ENCODE measurements at regions not wholly inside any gene's neighbourhood (a gene's known extent, or its start where the extent isn't known, plus 50 kb on each side); places are given as distances from the start of the nearest gene placed in this dataset.

- Histone ChIP-seq H2AFZ (ENCODE audit: low read length) (no peak overlapping the region), H3K9me3 (ENCODE audit: low read length) (no peaks in the 10 kb centered on the region), H3K9me2 (replicated peaks; ENCODE audit: low read length) (no peaks in the 10 kb centered on the region), H3K36me3 (ENCODE audit: low read depth, low read length) (no peaks in the 10 kb centered on the region), H3K27ac (ENCODE audit: low read length) (no peak overlapping the region), H4K20me1 (ENCODE audit: low read length) (no peaks in the 10 kb centered on the region), H3K4me2 (ENCODE audit: low read length) (no peak overlapping the region), H3K79me2 (ENCODE audit: low read length) (no peaks in the 10 kb centered on the region), H3K4me1 (ENCODE audit: insufficient read depth, low read length) (no peaks in the 10 kb centered on the region), H3K9ac (ENCODE audit: low read length) (no peak overlapping the region), H3K4me3 (ENCODE audit: low read length) (no peak overlapping the region), H3K27me3 (ENCODE audit: low read length) (no peaks in the 10 kb centered on the region; the same call in 1 of the 2 replicates), H3F3A (ENCODE audit: low read length, unreplicated experiment) (no peaks in the 10 kb centered on the region)
- no TSS peak for BruUV-seq (replicated peaks)
- intact Hi-C loops (cut with micrococcal nuclease), result no loop called here
- DNase-seq (peak; percentile 10), ATAC-seq (no peak)
- TF ChIP-seq CTCF (conservative IDR thresholded peaks at IDR 0.05; ENCODE audit: low read depth, low read length) (no peak), EZH2phosphoT487 (IDR thresholded peaks at IDR 0.05; ENCODE audit: borderline replicate concordance, low read length) (no peak), EZH2 (IDR thresholded peaks at IDR 0.05; ENCODE audit: low read length, unreplicated experiment) (no peak)
- CTCF ChIA-PET, result no interaction called here
- POLR2A ChIA-PET (ENCODE audit: unreplicated experiment), result no interaction called here
Measured at GRCh38 chr6:165717732-165718465, 54.9 kb upstream of the PDE10A start.

GRCh38 chr6:165716886-165717285, 53.8 kb upstream of the PDE10A start:
- Histone ChIP-seq H3K27ac (ENCODE audit: low read length) (no peak overlapping the region), H3K4me3 (ENCODE audit: low read length) (no peak overlapping the region), H3K9me2 (replicated peaks; ENCODE audit: low read length) (no peaks in the 10 kb centered on the region), H3K79me2 (ENCODE audit: low read length) (no peaks in the 10 kb centered on the region), H3K4me2 (ENCODE audit: low read length) (no peak overlapping the region), H3K9ac (ENCODE audit: low read length) (no peak overlapping the region), H2AFZ (ENCODE audit: low read length) (no peak overlapping the region), H4K20me1 (ENCODE audit: low read length) (no peaks in the 10 kb centered on the region), H3F3A (ENCODE audit: low read length, unreplicated experiment) (no peaks in the 10 kb centered on the region), H3K27me3 (ENCODE audit: low read length) (no peaks in the 10 kb centered on the region; the same call in 1 of the 2 replicates), H3K4me1 (ENCODE audit: insufficient read depth, low read length) (no peaks in the 10 kb centered on the region), H3K9me3 (ENCODE audit: low read length) (no peaks in the 10 kb centered on the region), H3K36me3 (ENCODE audit: low read depth, low read length) (no peaks in the 10 kb centered on the region)
- ChIA-PET CTCF (no interaction called here), POLR2A (ENCODE audit: unreplicated experiment) (no interaction called here)
- intact Hi-C loops (cut with micrococcal nuclease), result no loop called here
- no TSS peak for BruUV-seq (replicated peaks)
- DNase-seq (peak; percentile 11), ATAC-seq (no peak)
- TF ChIP-seq CTCF (conservative IDR thresholded peaks at IDR 0.05; ENCODE audit: low read depth, low read length) (no peak), EZH2 (IDR thresholded peaks at IDR 0.05; ENCODE audit: low read length, unreplicated experiment) (no peak), EZH2phosphoT487 (IDR thresholded peaks at IDR 0.05; ENCODE audit: borderline replicate concordance, low read length) (no peak)

- Histone ChIP-seq H4K20me1 (ENCODE audit: low read length) (no peaks in the 10 kb centered on the region), H3K4me2 (ENCODE audit: low read length) (no peak overlapping the region), H3K9ac (ENCODE audit: low read length) (no peak overlapping the region), H3K79me2 (ENCODE audit: low read length) (no peaks in the 10 kb centered on the region), H3K27ac (ENCODE audit: low read length) (no peak overlapping the region), H2AFZ (ENCODE audit: low read length) (no peak overlapping the region), H3K9me2 (replicated peaks; ENCODE audit: low read length) (no peaks in the 10 kb centered on the region), H3K4me1 (ENCODE audit: insufficient read depth, low read length) (no peaks in the 10 kb centered on the region), H3K27me3 (ENCODE audit: low read length) (no peaks in the 10 kb centered on the region; the same call in 1 of the 2 replicates), H3F3A (ENCODE audit: low read length, unreplicated experiment) (no peaks in the 10 kb centered on the region), H3K36me3 (ENCODE audit: low read depth, low read length) (no peaks in the 10 kb centered on the region), H3K9me3 (ENCODE audit: low read length) (no peaks in the 10 kb centered on the region), H3K4me3 (ENCODE audit: low read length) (no peak overlapping the region)
- no peak for ATAC-seq
- CTCF ChIA-PET, result no interaction called here
- intact Hi-C loops (cut with micrococcal nuclease), result no loop called here
- DNase-seq, result no peak
- TF ChIP-seq EZH2phosphoT487 (IDR thresholded peaks at IDR 0.05; ENCODE audit: borderline replicate concordance, low read length) (no peak), CTCF (conservative IDR thresholded peaks at IDR 0.05; ENCODE audit: low read depth, low read length) (no peak), EZH2 (IDR thresholded peaks at IDR 0.05; ENCODE audit: low read length, unreplicated experiment) (no peak)
- no TSS peak for BruUV-seq (replicated peaks)
- POLR2A ChIA-PET (ENCODE audit: unreplicated experiment), result no interaction called here
Measured at GRCh38 chr6:165715428-165715827, 52.4 kb upstream of the PDE10A start.
